ENCODE measurements at regions not wholly inside any gene's neighbourhood (a gene's known extent, or its start where the extent isn't known, plus 50 kb on each side); places are given as distances from the start of the nearest gene placed in this dataset.

GRCh38 chr7:35399840-35400239 is 145.9 kb upstream of the TBX20 start:
- intact Hi-C loops (cut with micrococcal nuclease): no loop called here

GRCh38 chr7:35399216-35399615 is 145.3 kb upstream of the TBX20 start:
- intact Hi-C loops (cut with micrococcal nuclease): no loop called here

GRCh38 chr7:35398518-35398917 is 144.6 kb upstream of the TBX20 start:
- intact Hi-C loops (cut with micrococcal nuclease): no loop called here

- intact Hi-C loops (cut with micrococcal nuclease): no loop called here
Measured at GRCh38 chr7:35390146-35390545, 136.2 kb upstream of the TBX20 start.

GRCh38 chr7:35389636-35390035 is 135.7 kb upstream of the TBX20 start:
- intact Hi-C loops (cut with micrococcal nuclease): no loop called here

- intact Hi-C loops (cut with micrococcal nuclease): no loop called here
Measured at GRCh38 chr7:35386816-35387706, 133.2 kb upstream of the TBX20 start.

GRCh38 chr7:35386082-35386815 is 132.3 kb upstream of the TBX20 start:
- intact Hi-C loops (cut with micrococcal nuclease): no loop called here

- intact Hi-C loops (cut with micrococcal nuclease): no loop called here
Measured at GRCh38 chr7:35384761-35385700, 131.1 kb upstream of the TBX20 start.

- intact Hi-C loops (cut with micrococcal nuclease): no loop called here
Measured at GRCh38 chr7:35380739-35381224, 126.9 kb upstream of the TBX20 start.

- intact Hi-C loops (cut with micrococcal nuclease): no loop called here
Measured at GRCh38 chr7:35379481-35379880, 125.6 kb upstream of the TBX20 start.

GRCh38 chr7:35375516-35375915 is 121.6 kb upstream of the TBX20 start:
- intact Hi-C loops (cut with micrococcal nuclease): no loop called here

- intact Hi-C loops (cut with micrococcal nuclease): no loop called here
Measured at GRCh38 chr7:35374858-35375257, 121.0 kb upstream of the TBX20 start.

GRCh38 chr7:35371221-35371620 is 117.3 kb upstream of the TBX20 start:
- intact Hi-C loops (cut with micrococcal nuclease): no loop called here

GRCh38 chr7:35370687-35371086 is 116.8 kb upstream of the TBX20 start:
- intact Hi-C loops (cut with micrococcal nuclease): no loop called here

GRCh38 chr7:35366167-35367155 is 112.6 kb upstream of the TBX20 start:
- intact Hi-C loops (cut with micrococcal nuclease): no loop called here

GRCh38 chr7:35365523-35365922 is 111.6 kb upstream of the TBX20 start:
- intact Hi-C loops (cut with micrococcal nuclease): no loop called here

- intact Hi-C loops (cut with micrococcal nuclease): no loop called here
Measured at GRCh38 chr7:35362341-35362740, 108.4 kb upstream of the TBX20 start.

GRCh38 chr7:35359423-35359822 is 105.5 kb upstream of the TBX20 start:
- intact Hi-C loops (cut with micrococcal nuclease): no loop called here

GRCh38 chr7:35356495-35356894 is 102.6 kb upstream of the TBX20 start:
- intact Hi-C loops (cut with micrococcal nuclease): no loop called here

- intact Hi-C loops (cut with micrococcal nuclease): no loop called here
Measured at GRCh38 chr7:35355911-35356310, 102.0 kb upstream of the TBX20 start.
